ENCODE measurements at regions not wholly inside any gene's neighbourhood (a gene's known extent, or its start where the extent isn't known, plus 50 kb on each side); places are given as distances from the start of the nearest gene placed in this dataset.

- H3F3A ChIP-seq (ENCODE audit: low read depth), result no peaks in the 10 kb centered on the region
- no peak overlapping the region for H2AFZ ChIP-seq (ENCODE audit: low read length)
- H3K9me3 ChIP-seq (ENCODE audit: insufficient read depth, low read depth, low read length), result peaks cover 58% of the 10 kb centered on the region
- H3K4me2 ChIP-seq (ENCODE audit: low read depth, low read length, poor library complexity, severe bottlenecking), result no peak overlapping the region
- H3K36me3 ChIP-seq (ENCODE audit: insufficient read depth, low read length), result no peaks in the 10 kb centered on the region
- H3K9me2 ChIP-seq (replicated peaks; ENCODE audit: low read depth, low read length), result no peaks in the 10 kb centered on the region
- no peak overlapping the region for H3K4me3 ChIP-seq (ENCODE audit: low read length, poor library complexity, severe bottlenecking)
- no peak overlapping the region for H3K9ac ChIP-seq (ENCODE audit: low read depth, low read length, poor library complexity, severe bottlenecking)
- no peaks in the 10 kb centered on the region for H3K4me1 ChIP-seq (ENCODE audit: insufficient read depth, low read length, poor library complexity, severe bottlenecking)
- no peaks in the 10 kb centered on the region for H4K20me1 ChIP-seq (ENCODE audit: insufficient read depth, low read length, poor library complexity, severe bottlenecking)
- no peaks in the 10 kb centered on the region for H3K79me2 ChIP-seq (ENCODE audit: insufficient read depth, low read length)
- TF ChIP-seq CTCF (conservative IDR thresholded peaks at IDR 0.05; ENCODE audit: low read length) (no peak), EZH2phosphoT487 (IDR thresholded peaks at IDR 0.05; ENCODE audit: borderline replicate concordance) (no peak)
- H3K27me3 ChIP-seq (ENCODE audit: insufficient read depth, low read length, poor library complexity, severe bottlenecking), result no peaks in the 10 kb centered on the region
Measured at GRCh38 chr11:134478176-134478575, 66.1 kb upstream of the B3GAT1 start.

- Histone ChIP-seq H2AFZ (ENCODE audit: low read length) (no peak overlapping the region), H3K4me1 (ENCODE audit: insufficient read depth, low read length, poor library complexity, severe bottlenecking) (no peaks in the 10 kb centered on the region), H3K27me3 (ENCODE audit: insufficient read depth, low read length, poor library complexity, severe bottlenecking) (no peaks in the 10 kb centered on the region), H4K20me1 (ENCODE audit: insufficient read depth, low read length, poor library complexity, severe bottlenecking) (no peaks in the 10 kb centered on the region), H3K9me2 (replicated peaks; ENCODE audit: low read depth, low read length) (no peaks in the 10 kb centered on the region), H3K9ac (ENCODE audit: low read depth, low read length, poor library complexity, severe bottlenecking) (no peak overlapping the region), H3F3A (ENCODE audit: low read depth) (no peaks in the 10 kb centered on the region), H3K9me3 (ENCODE audit: insufficient read depth, low read depth, low read length) (peaks cover 58% of the 10 kb centered on the region), H3K36me3 (ENCODE audit: insufficient read depth, low read length) (no peaks in the 10 kb centered on the region), H3K4me3 (ENCODE audit: low read length, poor library complexity, severe bottlenecking) (no peak overlapping the region), H3K4me2 (ENCODE audit: low read depth, low read length, poor library complexity, severe bottlenecking) (no peak overlapping the region), H3K79me2 (ENCODE audit: insufficient read depth, low read length) (no peaks in the 10 kb centered on the region)
- no peak for TF ChIP-seq EZH2phosphoT487 (IDR thresholded peaks at IDR 0.05; ENCODE audit: borderline replicate concordance)
- no peak for TF ChIP-seq CTCF (conservative IDR thresholded peaks at IDR 0.05; ENCODE audit: low read length)
Measured at GRCh38 chr11:134477486-134477885, 65.4 kb upstream of the B3GAT1 start.

- Histone ChIP-seq H3K9me2 (replicated peaks; ENCODE audit: low read depth, low read length) (no peaks in the 10 kb centered on the region), H3K27me3 (ENCODE audit: insufficient read depth, low read length, poor library complexity, severe bottlenecking) (no peaks in the 10 kb centered on the region), H3K9me3 (ENCODE audit: insufficient read depth, low read depth, low read length) (peaks cover 56% of the 10 kb centered on the region), H3F3A (ENCODE audit: low read depth) (no peaks in the 10 kb centered on the region), H3K36me3 (ENCODE audit: insufficient read depth, low read length) (no peaks in the 10 kb centered on the region), H4K20me1 (ENCODE audit: insufficient read depth, low read length, poor library complexity, severe bottlenecking) (no peaks in the 10 kb centered on the region), H3K79me2 (ENCODE audit: insufficient read depth, low read length) (no peaks in the 10 kb centered on the region), H3K4me1 (ENCODE audit: insufficient read depth, low read length, poor library complexity, severe bottlenecking) (no peaks in the 10 kb centered on the region), H3K4me3 (ENCODE audit: low read length, poor library complexity, severe bottlenecking) (no peak overlapping the region), H3K4me2 (ENCODE audit: low read depth, low read length, poor library complexity, severe bottlenecking) (no peak overlapping the region), H3K9ac (ENCODE audit: low read depth, low read length, poor library complexity, severe bottlenecking) (no peak overlapping the region), H2AFZ (ENCODE audit: low read length) (no peak overlapping the region)
- TF ChIP-seq CTCF (conservative IDR thresholded peaks at IDR 0.05; ENCODE audit: low read length) (no peak), EZH2phosphoT487 (IDR thresholded peaks at IDR 0.05; ENCODE audit: borderline replicate concordance) (no peak)
Measured at GRCh38 chr11:134476435-134477021, 64.5 kb upstream of the B3GAT1 start.

Data from Loucy (cell line).